COLO668 (cell line): ENCODE measurements at regions not wholly inside any gene's neighbourhood (a gene's known extent, or its start where the extent isn't known, plus 50 kb on each side); places are given as distances from the start of the nearest gene placed in this dataset.

Source experiments
- DNase-seq: peaks from one replicate; lab custom pipeline; 2025; ENCODE audit not compliant: unreplicated experiment; lab: John Stamatoyannopoulos, UW

GRCh38 chr10:3848775-3849635, 64.0 kb upstream of the KLF6 start:
- DNase-seq, result no peak

- DNase-seq, result no peak
These were observed 63.2 kb upstream of the KLF6 start for GRCh38 chr10:3848005-3848774.

GRCh38 chr10:3846736-3847135, 61.7 kb upstream of the KLF6 start:
- DNase-seq, result no peak

- DNase-seq, result no peak
These were observed 59.5 kb upstream of the KLF6 start for GRCh38 chr10:3844491-3845025.

GRCh38 chr10:3838460-3839437, 53.7 kb upstream of the KLF6 start:
- no peak for DNase-seq

- DNase-seq, result no peak
These were observed 52.8 kb upstream of the KLF6 start for GRCh38 chr10:3837647-3838459.

- no peak for DNase-seq
These were observed 51.3 kb upstream of the KLF6 start for GRCh38 chr10:3836222-3836820.

GRCh38 chr10:3835770-3836169, 50.8 kb upstream of the KLF6 start:
- no peak for DNase-seq

- DNase-seq, result no peak
These were observed 49.9 kb upstream of the KLF6 start for GRCh38 chr10:3834947-3835346.
